ENCODE measurements at regions not wholly inside any gene's neighbourhood (a gene's known extent, or its start where the extent isn't known, plus 50 kb on each side); places are given as distances from the start of the nearest gene placed in this dataset.
"Not testable (repeated sequence)": the region's sequence is repeated elsewhere in the genome, so short reads cannot be mapped to it uniquely, and the experiment has no call there.

GRCh38 chr10:63675171-63675570 lies 154.0 kb downstream of the REEP3 start:
- no peak for DNase-seq (ENCODE audit: low read depth in 3 of 3, low spot score in 1 of 3)

GRCh38 chr10:63677001-63677400 lies 155.8 kb downstream of the REEP3 start:
- no peak for DNase-seq (ENCODE audit: low read depth in 3 of 3, low spot score in 1 of 3)

GRCh38 chr10:63680545-63680944 lies 159.3 kb downstream of the REEP3 start:
- not testable (repeated sequence) for DNase-seq (ENCODE audit: low read depth in 3 of 3, low spot score in 1 of 3)

GRCh38 chr10:63681993-63682697 lies 160.9 kb downstream of the REEP3 start:
- no peak for DNase-seq (ENCODE audit: low read depth in 3 of 3, low spot score in 1 of 3)

DNA sequence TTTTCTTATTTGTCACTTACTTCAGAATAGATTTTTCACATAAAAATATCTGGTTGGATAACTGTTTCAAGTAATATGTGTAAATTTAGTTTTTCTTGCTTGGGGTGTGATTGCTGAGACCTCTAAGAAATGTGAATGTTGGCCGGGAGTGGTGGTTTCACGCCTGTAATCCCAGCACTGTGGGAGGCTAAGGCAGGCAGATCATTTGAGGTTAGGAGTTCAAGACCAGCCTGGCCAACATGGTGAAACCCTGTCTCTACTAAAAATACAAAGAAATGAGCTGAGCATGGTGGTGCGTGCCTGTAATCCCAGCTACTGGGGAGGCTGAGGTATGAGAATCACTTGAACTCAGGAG lies 161.5 kb downstream of the REEP3 start:
- not testable (repeated sequence) for DNase-seq (ENCODE audit: low read depth in 3 of 3, low spot score in 1 of 3)

DNA sequence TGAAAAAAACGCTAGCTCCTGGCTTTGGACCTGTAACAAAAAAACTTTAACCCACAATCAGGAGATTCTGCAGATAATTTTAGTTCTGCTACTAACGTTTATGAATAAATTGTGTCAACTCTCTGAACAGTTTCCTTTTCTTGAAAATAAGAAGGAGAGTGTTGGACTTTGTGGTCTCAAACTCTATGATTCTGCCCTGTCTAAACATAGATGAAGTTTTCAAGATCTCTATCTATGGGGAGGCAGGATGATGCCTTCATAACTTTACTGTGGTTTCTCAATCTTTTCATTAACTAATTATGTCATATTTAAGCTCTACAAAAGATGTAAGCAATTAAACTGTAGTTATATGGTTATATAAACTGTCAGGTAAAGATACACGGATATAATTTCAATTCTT lies 162.0 kb downstream of the REEP3 start:
- no peak for DNase-seq (ENCODE audit: low read depth in 3 of 3, low spot score in 1 of 3)

- no peak for DNase-seq (ENCODE audit: low read depth in 3 of 3, low spot score in 1 of 3)
Observed at GRCh38 chr10:63683686-63684085, 162.5 kb downstream of the REEP3 start.

- DNase-seq (ENCODE audit: low read depth in 3 of 3, low spot score in 1 of 3) = no peak
Observed at GRCh38 chr10:63684257-63684936, 163.2 kb downstream of the REEP3 start.

DNA sequence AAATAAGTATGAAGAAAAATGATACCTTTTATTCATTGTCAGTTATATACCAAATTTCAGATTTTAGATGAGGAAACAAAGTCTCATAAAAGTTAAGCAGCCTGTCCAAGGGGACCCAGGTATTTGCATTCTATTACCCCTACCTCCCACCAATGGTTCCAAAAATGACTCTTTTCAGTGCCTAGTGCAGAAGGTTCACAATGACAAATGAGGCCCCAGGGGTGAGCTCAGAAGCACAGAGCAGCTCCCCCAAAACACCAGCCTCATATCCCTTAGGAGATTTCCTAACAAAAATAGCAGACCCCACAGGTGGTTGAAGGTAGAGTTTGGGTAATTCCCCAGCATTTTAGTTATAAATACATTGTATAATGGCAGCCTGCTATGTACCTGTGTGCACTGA lies 168.6 kb downstream of the REEP3 start:
- no peak for DNase-seq (ENCODE audit: low read depth in 3 of 3, low spot score in 1 of 3)

DNA sequence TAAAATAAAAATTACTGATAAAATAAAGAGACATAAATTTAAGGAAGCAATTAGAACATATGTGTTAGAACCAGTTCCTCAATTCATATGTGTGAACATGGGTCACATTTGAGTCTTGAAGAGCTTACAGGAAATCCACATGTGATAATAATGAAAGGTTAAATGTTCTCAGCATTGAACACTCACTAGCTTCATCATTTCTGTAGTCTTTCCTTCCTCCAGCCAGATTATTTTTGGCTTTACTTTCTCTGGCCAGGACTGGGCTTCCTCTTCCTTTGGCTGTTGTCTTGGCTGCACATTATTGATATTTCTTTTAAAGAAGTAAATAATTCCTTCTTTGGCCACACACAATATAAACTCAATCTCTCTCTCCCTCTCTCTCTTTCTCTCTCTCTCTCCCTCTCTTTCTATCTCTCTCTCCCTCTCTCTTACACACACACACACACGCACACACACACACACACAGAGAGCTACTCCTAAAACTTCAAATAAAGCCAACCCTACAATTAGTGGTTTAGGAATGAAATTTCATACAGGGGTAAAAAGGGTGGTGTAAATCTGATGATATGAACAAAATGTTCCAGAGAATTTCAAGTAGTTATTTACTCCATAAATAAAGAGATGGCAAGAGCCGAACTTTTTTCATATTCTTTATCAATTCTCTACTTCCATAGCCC lies 171.2 kb downstream of the REEP3 start:
- no peak for DNase-seq (ENCODE audit: low read depth in 3 of 3, low spot score in 1 of 3)

DNA sequence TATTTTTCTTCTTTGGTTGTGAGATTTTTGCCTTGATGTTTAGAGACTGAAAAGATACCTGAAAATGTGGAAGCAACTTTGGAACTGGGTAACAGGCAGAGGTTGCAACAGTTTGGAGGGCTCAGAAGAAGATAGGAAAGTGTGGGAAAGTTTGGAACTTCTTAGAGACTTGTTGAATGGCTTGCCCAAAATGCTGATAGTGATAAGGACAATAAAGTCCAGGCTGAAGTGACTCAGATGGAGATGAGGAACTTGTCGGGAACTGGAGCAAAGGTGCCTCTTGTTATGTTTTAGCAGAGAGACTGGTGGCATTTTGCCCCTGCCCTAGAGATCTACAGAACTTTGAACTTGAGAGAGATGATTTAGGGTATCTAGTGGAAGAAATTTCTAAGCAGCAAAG lies 171.8 kb downstream of the REEP3 start:
- DNase-seq (ENCODE audit: low read depth in 3 of 3, low spot score in 1 of 3) = not testable (repeated sequence)

DNA sequence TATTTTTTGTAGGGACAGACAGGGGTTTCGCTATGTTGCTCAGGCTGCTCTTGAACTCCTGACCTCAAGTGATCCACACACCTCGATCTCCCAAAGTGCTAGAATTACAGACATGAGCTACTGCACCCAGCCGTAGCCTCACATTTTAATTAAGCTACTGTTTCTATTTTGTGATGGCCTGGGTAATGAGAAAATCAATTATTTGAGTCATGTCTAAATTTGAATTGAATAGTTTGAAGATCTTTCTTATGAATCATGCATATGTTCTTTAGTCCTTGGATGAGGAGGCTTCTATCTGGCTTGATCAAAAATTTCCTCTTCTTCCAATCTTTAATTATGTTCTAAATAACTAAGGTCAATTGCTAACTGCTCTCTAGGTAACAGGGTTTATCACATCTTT lies 175.0 kb downstream of the REEP3 start:
- no peak for DNase-seq (ENCODE audit: low read depth in 3 of 3, low spot score in 1 of 3)

- no peak for DNase-seq (ENCODE audit: low read depth in 3 of 3, low spot score in 1 of 3)
Observed at GRCh38 chr10:63697956-63698786, 177.0 kb downstream of the REEP3 start.

GRCh38 chr10:63698787-63699150 lies 177.6 kb downstream of the REEP3 start:
- DNase-seq (ENCODE audit: low read depth in 3 of 3, low spot score in 1 of 3) = no peak

- no peak for DNase-seq (ENCODE audit: low read depth in 3 of 3, low spot score in 1 of 3)
Observed at GRCh38 chr10:63699785-63700613, 178.8 kb downstream of the REEP3 start.

DNA sequence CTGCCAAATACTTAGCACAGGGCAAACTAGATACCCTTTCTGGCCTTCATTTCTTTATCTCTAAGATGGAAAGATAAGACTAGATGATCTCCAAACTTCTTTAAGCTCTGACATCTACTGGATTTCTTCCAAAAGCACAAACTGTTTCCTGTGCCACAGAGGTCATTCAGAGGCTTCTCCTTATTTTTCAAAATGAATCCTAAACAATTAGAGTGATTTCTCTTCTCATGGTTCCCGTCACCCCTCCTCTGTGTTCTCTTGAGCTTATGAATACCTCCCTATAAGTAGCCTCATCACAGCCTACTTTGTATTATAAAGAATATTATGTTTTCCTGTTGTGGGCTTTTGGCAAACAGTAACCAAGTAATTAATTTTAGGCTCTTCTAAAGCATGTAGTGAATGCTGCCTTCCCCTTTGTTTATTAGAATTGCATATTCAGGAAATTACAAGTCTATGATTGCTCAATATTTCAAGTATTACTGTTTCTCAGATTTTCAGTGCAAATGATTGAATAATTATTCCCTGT lies 179.5 kb downstream of the REEP3 start:
- no peak for DNase-seq (ENCODE audit: low read depth in 3 of 3, low spot score in 1 of 3)

DNA sequence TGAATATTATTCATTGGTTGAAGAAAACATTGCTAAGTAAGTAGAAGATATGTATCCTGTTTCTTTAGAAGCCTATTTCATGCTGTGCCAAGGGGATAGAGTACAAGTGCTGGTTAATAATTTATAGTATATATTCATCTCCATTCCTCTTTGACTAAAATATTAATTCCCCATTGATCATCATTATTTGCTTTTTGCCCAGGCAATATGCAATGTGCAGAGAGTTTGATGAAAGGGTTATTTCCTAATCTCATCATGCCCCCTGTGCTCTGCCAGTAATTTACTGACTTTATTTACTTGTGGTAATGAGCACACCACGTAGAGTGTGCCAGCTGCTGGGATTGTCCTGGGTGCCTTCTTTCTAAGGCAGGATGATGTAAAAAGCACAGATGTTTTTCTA lies 180.9 kb downstream of the REEP3 start:
- DNase-seq (ENCODE audit: low read depth in 3 of 3, low spot score in 1 of 3) = no peak

DNA sequence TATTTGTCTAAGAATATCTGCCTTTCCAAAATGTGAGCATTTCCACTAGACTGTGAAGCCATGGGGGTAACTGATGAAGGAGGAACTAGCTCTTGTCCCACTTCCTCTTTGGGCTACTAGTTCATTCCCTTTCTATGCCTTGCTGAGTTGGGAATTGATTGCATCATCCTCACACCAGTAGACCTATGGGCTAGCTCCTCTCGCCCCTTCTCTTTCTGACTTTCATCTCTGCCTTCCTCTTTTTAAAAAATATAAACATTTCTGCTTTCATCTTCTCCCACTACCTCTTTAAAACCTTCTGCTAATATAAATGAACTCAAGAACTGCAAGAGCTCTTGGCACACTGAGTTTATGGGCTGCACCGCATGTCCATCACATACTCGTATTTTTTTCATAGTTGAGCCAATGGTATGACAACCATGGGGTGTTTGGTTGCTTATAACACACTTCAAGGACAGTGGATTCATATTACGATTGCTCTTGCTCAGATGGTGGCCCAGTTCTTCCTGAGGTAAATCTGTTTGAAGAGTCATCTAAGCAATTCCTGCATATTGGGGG lies 182.0 kb downstream of the REEP3 start:
- no peak for DNase-seq (ENCODE audit: low read depth in 3 of 3, low spot score in 1 of 3)

DNA sequence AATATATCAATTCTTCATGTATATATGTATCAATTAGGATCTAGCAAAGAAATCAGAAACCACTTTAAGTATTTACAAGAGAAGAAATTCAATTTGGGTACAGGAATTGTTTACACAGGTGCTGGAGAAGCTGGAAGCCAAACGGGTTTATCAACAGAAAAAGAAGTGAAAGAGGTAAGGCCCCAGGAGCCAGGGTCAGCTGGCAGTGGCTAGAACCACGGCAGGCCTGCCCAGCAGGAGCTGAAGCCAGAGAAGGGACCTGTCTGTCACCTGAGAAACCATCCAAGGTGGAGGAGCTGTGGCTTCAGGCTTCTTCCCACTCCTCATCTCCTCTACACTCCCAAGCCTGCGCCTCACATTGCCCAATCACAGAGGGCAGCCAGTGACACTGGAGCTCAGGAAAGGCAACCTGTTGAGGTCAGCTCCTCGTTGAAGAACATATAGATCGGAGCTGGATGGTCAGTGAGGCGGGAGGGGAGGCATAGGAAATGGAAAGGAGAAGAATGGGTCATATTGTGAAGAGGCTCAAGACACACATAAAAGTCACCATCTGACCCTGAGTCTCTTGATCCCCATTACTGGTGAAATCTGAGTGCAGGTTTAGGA lies 182.6 kb downstream of the REEP3 start:
- DNase-seq (ENCODE audit: low read depth in 3 of 3, low spot score in 1 of 3) = no peak

All from stimulated activated CD4-positive, alpha-beta T cell treated with anti-CD3 and anti-CD28 coated beads, TNF-alpha, amount 100 ng/mL, for 1 hour (primary cell).